Glutamatergic neuron (in vitro differentiated cells): ENCODE measurements at regions not wholly inside any gene's neighbourhood (a gene's known extent, or its start where the extent isn't known, plus 50 kb on each side); places are given as distances from the start of the nearest gene placed in this dataset.

ENCODE experiments used
- DNase-seq: peaks from one replicate; pipeline ENCODE4 v3.0.0; 2022
- H3K27ac Mint-ChIP-seq: one replicate; pipeline ENCODE4 v1.8.0; 2020; ENCODE audit warnings: mild to moderate bottlenecking, mixed read lengths, inconsistent platforms; ENCODE audit not compliant: unreplicated experiment
- H3K27me3 Mint-ChIP-seq: one replicate; pipeline ENCODE4 v1.8.0; 2020; ENCODE audit warnings: mild to moderate bottlenecking, moderate library complexity, mixed read lengths, inconsistent platforms; ENCODE audit not compliant: unreplicated experiment
- H3K36me3 Mint-ChIP-seq: one replicate; pipeline ENCODE4 v1.8.0; 2020; ENCODE audit warnings: mild to moderate bottlenecking, mixed read lengths, inconsistent platforms; ENCODE audit not compliant: unreplicated experiment
- H3K4me1 Mint-ChIP-seq: one replicate; pipeline ENCODE4 v1.8.0; 2020; ENCODE audit warnings: mild to moderate bottlenecking, low read depth, mixed read lengths, inconsistent platforms; ENCODE audit not compliant: unreplicated experiment
- H3K4me3 Mint-ChIP-seq: one replicate; pipeline ENCODE4 v1.8.0; 2020; ENCODE audit warnings: mild to moderate bottlenecking, mixed read lengths, inconsistent platforms; ENCODE audit not compliant: unreplicated experiment
- H3K9me3 Mint-ChIP-seq: one replicate; pipeline ENCODE4 v1.8.0; 2020; ENCODE audit warnings: mild to moderate bottlenecking, moderate library complexity, mixed read lengths, inconsistent platforms; ENCODE audit not compliant: unreplicated experiment
- TF ChIP-seq, protein P1 (sequence below): fragments of 200-600 bp; sonication (generic); IDR thresholded peaks from one replicate; pipeline ENCODE4 v1.5.0; 2021; ENCODE audit not compliant: partially characterized antibody, unreplicated experiment

DNA sequence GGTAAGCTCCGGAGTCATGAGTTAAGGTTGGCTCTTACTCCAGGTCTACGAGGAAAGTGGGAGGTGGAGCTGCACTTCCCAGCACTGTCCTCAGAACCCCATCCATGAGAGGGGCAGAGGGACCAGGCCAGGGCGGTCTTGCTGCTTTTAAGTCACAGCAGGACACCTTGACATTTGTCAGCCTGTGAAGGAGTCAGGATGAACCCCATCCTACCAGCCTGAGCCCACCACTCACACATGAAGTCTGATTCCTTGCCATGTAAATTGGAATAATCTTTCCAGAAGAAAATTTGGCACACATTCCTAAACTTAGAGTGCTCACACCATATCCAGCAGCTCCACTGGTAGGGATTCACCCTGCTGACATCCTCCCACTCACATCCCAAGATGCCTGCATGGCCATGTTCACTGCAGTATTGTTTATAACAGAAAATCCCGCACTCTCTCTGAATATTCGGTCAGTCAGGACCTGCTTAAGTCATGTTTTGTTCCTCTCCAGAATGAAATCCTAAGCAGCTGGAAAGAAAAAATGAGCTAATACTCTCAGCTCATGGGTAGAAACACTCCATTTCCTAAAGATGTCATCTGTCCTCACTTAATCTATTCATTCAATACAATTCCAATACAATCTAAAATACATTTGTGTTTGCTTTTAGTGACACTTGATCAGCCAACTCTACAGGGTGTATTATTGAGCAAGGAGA is 79.3 kb upstream of the COL5A1 start:
- DNase-seq, result no peak
- TF ChIP-seq, protein P1, sequence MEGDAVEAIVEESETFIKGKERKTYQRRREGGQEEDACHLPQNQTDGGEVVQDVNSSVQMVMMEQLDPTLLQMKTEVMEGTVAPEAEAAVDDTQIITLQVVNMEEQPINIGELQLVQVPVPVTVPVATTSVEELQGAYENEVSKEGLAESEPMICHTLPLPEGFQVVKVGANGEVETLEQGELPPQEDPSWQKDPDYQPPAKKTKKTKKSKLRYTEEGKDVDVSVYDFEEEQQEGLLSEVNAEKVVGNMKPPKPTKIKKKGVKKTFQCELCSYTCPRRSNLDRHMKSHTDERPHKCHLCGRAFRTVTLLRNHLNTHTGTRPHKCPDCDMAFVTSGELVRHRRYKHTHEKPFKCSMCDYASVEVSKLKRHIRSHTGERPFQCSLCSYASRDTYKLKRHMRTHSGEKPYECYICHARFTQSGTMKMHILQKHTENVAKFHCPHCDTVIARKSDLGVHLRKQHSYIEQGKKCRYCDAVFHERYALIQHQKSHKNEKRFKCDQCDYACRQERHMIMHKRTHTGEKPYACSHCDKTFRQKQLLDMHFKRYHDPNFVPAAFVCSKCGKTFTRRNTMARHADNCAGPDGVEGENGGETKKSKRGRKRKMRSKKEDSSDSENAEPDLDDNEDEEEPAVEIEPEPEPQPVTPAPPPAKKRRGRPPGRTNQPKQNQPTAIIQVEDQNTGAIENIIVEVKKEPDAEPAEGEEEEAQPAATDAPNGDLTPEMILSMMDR, result no peak
- no peak overlapping the region for H3K4me3 Mint-ChIP-seq
- H3K9me3 Mint-ChIP-seq, result no peaks in the 10 kb centered on the region
- peaks cover 2% of the 10 kb centered on the region for H3K27me3 Mint-ChIP-seq
- peaks cover 7% of the 10 kb centered on the region for H3K36me3 Mint-ChIP-seq
- no peak overlapping the region for H3K27ac Mint-ChIP-seq
- peaks cover 2% of the 10 kb centered on the region for H3K4me1 Mint-ChIP-seq

GRCh38 chr9:134563397-134563796 is 78.2 kb upstream of the COL5A1 start:
- no peaks in the 10 kb centered on the region for H3K9me3 Mint-ChIP-seq
- H3K27me3 Mint-ChIP-seq, result peaks cover 2% of the 10 kb centered on the region
- no peaks in the 10 kb centered on the region for H3K4me1 Mint-ChIP-seq
- no peak overlapping the region for H3K4me3 Mint-ChIP-seq
- TF ChIP-seq, protein P1, result no peak
- no peak for DNase-seq
- H3K27ac Mint-ChIP-seq, result no peak overlapping the region
- peaks cover 7% of the 10 kb centered on the region for H3K36me3 Mint-ChIP-seq

- peaks cover 1% of the 10 kb centered on the region for H3K9me3 Mint-ChIP-seq
- TF ChIP-seq, protein P1, result no peak
- peaks cover 7% of the 10 kb centered on the region for H3K36me3 Mint-ChIP-seq
- peaks cover 3% of the 10 kb centered on the region for H3K27me3 Mint-ChIP-seq
- peaks cover 7% of the 10 kb centered on the region for H3K4me1 Mint-ChIP-seq
- no peak overlapping the region for H3K27ac Mint-ChIP-seq
- DNase-seq, result no peak
- H3K4me3 Mint-ChIP-seq, result no peak overlapping the region
These were observed 77.0 kb upstream of the COL5A1 start for GRCh38 chr9:134564431-134565170.

DNA sequence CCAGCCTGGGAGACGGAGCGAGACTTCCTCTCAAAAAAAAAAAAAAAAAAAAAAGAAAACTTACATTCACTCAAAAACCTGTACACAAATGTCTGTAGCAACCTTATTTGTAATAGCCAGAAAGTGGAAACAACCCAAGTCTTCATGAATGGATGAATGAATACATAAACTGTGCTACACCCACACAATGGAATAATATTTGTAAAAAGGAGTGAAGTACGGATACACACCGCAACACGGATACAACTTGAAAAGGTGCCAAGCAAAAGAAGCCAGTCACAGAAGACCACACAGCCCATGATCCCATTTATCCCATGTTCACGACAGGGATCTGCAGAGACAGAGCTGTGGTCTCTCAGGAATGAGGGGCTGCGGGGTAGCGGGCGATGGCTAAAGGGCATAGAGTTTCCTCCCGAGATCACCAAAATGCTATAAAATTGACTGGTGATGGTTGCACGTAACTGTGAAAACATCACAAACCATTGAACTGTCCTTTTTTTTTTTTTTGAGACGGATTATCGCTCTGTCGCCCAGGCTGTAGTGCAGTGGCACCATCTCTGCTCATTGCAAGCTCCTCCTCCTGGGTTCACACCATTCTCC is 76.2 kb upstream of the COL5A1 start:
- H3K36me3 Mint-ChIP-seq, result peaks cover 7% of the 10 kb centered on the region
- TF ChIP-seq, protein P1, result no peak
- no peak for DNase-seq

More for the DNA sequence above, 76.2 kb upstream of the COL5A1 start:
- H3K4me1 Mint-ChIP-seq, result peaks cover 13% of the 10 kb centered on the region
- no peak overlapping the region for H3K4me3 Mint-ChIP-seq
- no peak overlapping the region for H3K27ac Mint-ChIP-seq
- H3K9me3 Mint-ChIP-seq, result peaks cover 1% of the 10 kb centered on the region
- peaks cover 4% of the 10 kb centered on the region for H3K27me3 Mint-ChIP-seq
